Right lobe of liver (tissue), 6 donors: ENCODE measurements at regions not wholly inside any gene's neighbourhood (a gene's known extent, or its start where the extent isn't known, plus 50 kb on each side); places are given as distances from the start of the nearest gene placed in this dataset.

Source experiments
- ATAC-seq, 4 donors: fragments of 200-7000 bp; cut with Tn5 transposase; one replicate each; pipeline ENCODE4 v1.9.1; 2020; ENCODE audit warnings: mild to moderate bottlenecking in 4 of 4, moderate library complexity in 4 of 4
- DNase-seq, 3 donors: peaks; one replicate each; pipeline ENCODE4 v3.0.0-alpha.2; 2020
- H3K27ac ChIP-seq, 3 donors: fragments of 200-600 bp; one replicate each; pipeline ENCODE4 v1.8.0; 2022
- H3K27me3 ChIP-seq, 2 donors: fragments of 200-600 bp; one replicate each; pipeline ENCODE4 v1.8.0; 2022
- H3K36me3 ChIP-seq, 4 donors: fragments of 200-600 bp; sonication (generic) in 1 of 4; one replicate each; pipeline versions ENCODE4 v1.5.1 to v1.8.0; 2017 to 2022; ENCODE audit warnings: control low read depth in 1 of 4
- H3K4me1 ChIP-seq, 4 donors: fragments of 200-600 bp; sonication (generic) in 1 of 4; one replicate each; pipeline versions ENCODE4 v1.5.1 to v1.8.0; 2017 to 2022; ENCODE audit warnings: control low read depth in 1 of 4
- H3K4me3 ChIP-seq, 3 donors: fragments of 200-600 bp; one replicate each; pipeline ENCODE4 v1.8.0; 2022
- H3K9me3 ChIP-seq, 4 donors: fragments of 200-600 bp; sonication (generic) in 1 of 4; one replicate each; pipeline versions ENCODE4 v1.5.1 to v1.8.0; 2017 to 2022; ENCODE audit warnings: control low read depth in 1 of 4
- CTCF ChIP-seq, 4 donors: fragments of 200-600 bp in 3 of 4; fragments of 450-650 bp in 1 of 4; IDR thresholded peaks; one replicate each; pipeline versions ENCODE4 v1.5.1 to v1.8.0; 2016 to 2022; ENCODE audit warnings: antibody characterized with exemption in 4 of 4, mild to moderate bottlenecking in 2 of 4
- POLR2A ChIP-seq: fragments of 450-650 bp; IDR thresholded peaks from one replicate; pipeline ENCODE4 v1.6.1; 2017; ENCODE audit warnings: antibody characterized with exemption, mild to moderate bottlenecking
- WGBS: methylation state at CpG from one replicate; pipeline ENCODE4 v1.1.6; 2018; ENCODE audit warnings: low coverage, low lambda C conversion rate; ENCODE audit not compliant: insufficient coverage; ENCODE audit errors: missing lambda C conversion rate; 5-methylcytosine and 5-hydroxymethylcytosine counted together
- intact Hi-C, 2 donors: fragments of 100-400 bp; cut with DNase I; formaldehyde crosslinking; loops; one replicate each; pipeline versions ENCODE4 v1.11.2 to v1.14.1; 2022
- donor health status: DM: no; HTN: yes; CAD: no.
- donor health status: DM: no; HTN: no; CAD: no.
- donor health status: DM: no; HTN: no; CAD: no.
- donor health status: DM: no; HTN: yes; CAD: no.
- donor health status: DM: no; HTN: yes; CAD: no.

GRCh38 chr15:67002368-67002767 is 63.0 kb upstream of the SMAD3 start:
- Histone ChIP-seq H3K9me3 (no peaks in the 10 kb centered on the region), H3K36me3 (no peaks in the 10 kb centered on the region)
- TF ChIP-seq POLR2A (no peak), CTCF (IDR thresholded peaks at IDR 0.05) (no peak)

GRCh38 chr15:67003586-67003985 is 61.8 kb upstream of the SMAD3 start:
- no peak overlapping the region for H3K4me3 ChIP-seq
- TF ChIP-seq POLR2A (no peak), CTCF (IDR thresholded peaks at IDR 0.05) (no peak)
- H3K9me3 ChIP-seq = no peaks in the 10 kb centered on the region
- no peaks in the 10 kb centered on the region for H3K4me1 ChIP-seq
- intact Hi-C loops = no loop called here
- no peaks in the 10 kb centered on the region for H3K27me3 ChIP-seq
- DNase-seq (no peak), ATAC-seq (no peak)
- H3K36me3 ChIP-seq = no peaks in the 10 kb centered on the region
- no peak overlapping the region for H3K27ac ChIP-seq
- 95% methylated on average over 7 of the region's 7 CpGs for WGBS

More at GRCh38 chr15:67002368-67002767, 63.0 kb upstream of the SMAD3 start:
- H3K4me3 ChIP-seq = no peak overlapping the region
- H3K27me3 ChIP-seq = no peaks in the 10 kb centered on the region
- ATAC-seq (no peak), DNase-seq (no peak)
- H3K27ac ChIP-seq = no peak overlapping the region
- intact Hi-C loops = no loop called here
- H3K4me1 ChIP-seq = no peaks in the 10 kb centered on the region

DNA sequence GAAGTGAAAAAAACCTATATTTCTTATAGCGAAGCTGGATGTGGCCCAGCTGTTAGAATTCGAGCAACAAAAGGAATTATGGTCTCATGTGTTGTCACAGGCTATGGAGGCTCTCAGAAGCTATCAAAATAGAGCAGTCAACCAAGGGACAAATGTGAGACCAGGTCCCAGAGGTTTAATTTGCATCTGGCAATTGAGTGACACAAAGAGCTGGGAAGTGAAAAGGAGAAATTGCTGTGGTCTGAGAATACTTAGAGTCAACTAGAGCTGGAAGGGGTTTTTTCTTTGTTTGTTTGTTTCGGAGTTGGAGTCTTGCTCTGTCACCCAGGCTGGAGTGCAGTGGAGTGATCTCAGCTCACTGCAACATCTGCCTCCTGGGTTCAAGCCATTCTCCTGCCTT is 61.3 kb upstream of the SMAD3 start:
- Histone ChIP-seq H3K36me3 (no peaks in the 10 kb centered on the region), H3K4me3 (no peak overlapping the region), H3K27me3 (no peaks in the 10 kb centered on the region), H3K4me1 (no peaks in the 10 kb centered on the region), H3K27ac (no peak overlapping the region), H3K9me3 (no peaks in the 10 kb centered on the region)
- DNase-seq (no peak), ATAC-seq (no peak)
- 78% methylated on average over 3 of the region's 3 CpGs for WGBS
- TF ChIP-seq CTCF (IDR thresholded peaks at IDR 0.05) (no peak), POLR2A (no peak)
- intact Hi-C loops = no loop called here

- no peak overlapping the region for H3K4me3 ChIP-seq
- H3K4me1 ChIP-seq = peaks cover 0 to 12% (median 0%) of the 10 kb centered on the region in 4 donors
- H3K27ac ChIP-seq = no peak overlapping the region
- no peaks in the 10 kb centered on the region for H3K9me3 ChIP-seq
- WGBS = 83% methylated on average over 1 of the region's 10 CpGs
- DNase-seq (no peak), ATAC-seq (no peak)
- no peak for TF ChIP-seq POLR2A
- TF ChIP-seq CTCF (IDR thresholded peaks at IDR 0.05) = no peak
- no peaks in the 10 kb centered on the region for H3K27me3 ChIP-seq
- intact Hi-C loops = no loop called here
- H3K36me3 ChIP-seq = no peaks in the 10 kb centered on the region
These were observed 60.0 kb upstream of the SMAD3 start for GRCh38 chr15:67005294-67005996.
